ENCODE measurements at regions not wholly inside any gene's neighbourhood (a gene's known extent, or its start where the extent isn't known, plus 50 kb on each side); places are given as distances from the start of the nearest gene placed in this dataset.

- TF ChIP-seq CTCF (IDR thresholded peaks at IDR 0.05; ENCODE audit: low read depth, low read length) (no peak), EZH2phosphoT487 (IDR thresholded peaks at IDR 0.05; ENCODE audit: low read depth) (no peak)
Observed at GRCh38 chr1:176330782-176331181, 123.7 kb upstream of the COP1 start.

All from OCI-LY3 (cell line).